ENCODE measurements at regions not wholly inside any gene's neighbourhood (a gene's known extent, or its start where the extent isn't known, plus 50 kb on each side); places are given as distances from the start of the nearest gene placed in this dataset.

- H3K27ac ChIP-seq (ENCODE audit: low read length) = no peak overlapping the region
- H3K27ac Mint-ChIP-seq = no peak overlapping the region
- TF ChIP-seq, protein P1, sequence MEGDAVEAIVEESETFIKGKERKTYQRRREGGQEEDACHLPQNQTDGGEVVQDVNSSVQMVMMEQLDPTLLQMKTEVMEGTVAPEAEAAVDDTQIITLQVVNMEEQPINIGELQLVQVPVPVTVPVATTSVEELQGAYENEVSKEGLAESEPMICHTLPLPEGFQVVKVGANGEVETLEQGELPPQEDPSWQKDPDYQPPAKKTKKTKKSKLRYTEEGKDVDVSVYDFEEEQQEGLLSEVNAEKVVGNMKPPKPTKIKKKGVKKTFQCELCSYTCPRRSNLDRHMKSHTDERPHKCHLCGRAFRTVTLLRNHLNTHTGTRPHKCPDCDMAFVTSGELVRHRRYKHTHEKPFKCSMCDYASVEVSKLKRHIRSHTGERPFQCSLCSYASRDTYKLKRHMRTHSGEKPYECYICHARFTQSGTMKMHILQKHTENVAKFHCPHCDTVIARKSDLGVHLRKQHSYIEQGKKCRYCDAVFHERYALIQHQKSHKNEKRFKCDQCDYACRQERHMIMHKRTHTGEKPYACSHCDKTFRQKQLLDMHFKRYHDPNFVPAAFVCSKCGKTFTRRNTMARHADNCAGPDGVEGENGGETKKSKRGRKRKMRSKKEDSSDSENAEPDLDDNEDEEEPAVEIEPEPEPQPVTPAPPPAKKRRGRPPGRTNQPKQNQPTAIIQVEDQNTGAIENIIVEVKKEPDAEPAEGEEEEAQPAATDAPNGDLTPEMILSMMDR (IDR thresholded peaks at IDR 0.05) = no peak
- no peaks in the 10 kb centered on the region for H3K9me3 ChIP-seq (ENCODE audit: control insufficient read depth, insufficient read depth, low read length)
- no peak overlapping the region for H3K4me3 ChIP-seq (ENCODE audit: low read length)
- WGBS (ENCODE audit: insufficient coverage) = 90% methylated on average over 4 of the region's 5 CpGs
- no peaks in the 10 kb centered on the region for H3K27me3 ChIP-seq (ENCODE audit: control insufficient read depth, insufficient read depth, low read length)
- no peaks in the 10 kb centered on the region for H3K9me3 Mint-ChIP-seq
- H3K4me3 Mint-ChIP-seq = no peak overlapping the region
- no peaks in the 10 kb centered on the region for H3K36me3 ChIP-seq (ENCODE audit: control insufficient read depth, insufficient read depth, low read length)
- DNase-seq (no peak), ATAC-seq (no peak)
- intact Hi-C loops (cut with micrococcal nuclease) = no loop called here
- peaks cover 0 to 2% of the 10 kb centered on the region in 2 donors for H3K27me3 Mint-ChIP-seq (ENCODE audit: low read depth in 2 of 2)
- no peaks in the 10 kb centered on the region for H3K36me3 Mint-ChIP-seq
- H3K4me1 ChIP-seq (ENCODE audit: control insufficient read depth, insufficient read depth, low read length) = no peaks in the 10 kb centered on the region
- no peaks in the 10 kb centered on the region for H3K4me1 Mint-ChIP-seq
Observed at GRCh38 chr11:95358511-95359340, 127.7 kb upstream of the SESN3 start.

DNA sequence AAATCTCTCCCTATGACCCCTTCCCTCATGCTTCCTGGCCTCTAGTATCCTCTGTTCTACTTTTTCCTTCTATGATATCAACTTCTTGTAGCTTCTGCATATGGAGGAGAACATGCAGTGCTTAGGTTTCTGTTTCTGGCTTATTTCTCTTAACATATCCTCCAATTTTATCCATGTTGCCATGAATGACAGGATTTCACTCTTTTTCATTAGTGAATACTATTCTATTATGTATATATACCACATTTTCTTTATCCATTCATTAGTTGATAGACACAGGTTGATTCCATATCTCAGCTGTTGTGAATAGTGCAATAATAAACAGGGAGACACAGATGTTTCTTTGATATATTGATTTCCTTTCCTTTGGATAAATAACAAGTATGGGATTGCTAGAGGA, 123.3 kb upstream of the SESN3 start:
- no peaks in the 10 kb centered on the region for H3K36me3 ChIP-seq (ENCODE audit: control insufficient read depth, insufficient read depth, low read length)
- Mint-ChIP-seq H3K27ac (no peak overlapping the region), H3K9me3 (peaks cover 2 to 3% of the 10 kb centered on the region in 2 donors), H3K27me3 (ENCODE audit: low read depth in 2 of 2) (peaks cover 0 to 7% of the 10 kb centered on the region in 2 donors), H3K4me3 (no peak overlapping the region), H3K4me1 (no peaks in the 10 kb centered on the region), H3K36me3 (no peaks in the 10 kb centered on the region)
- TF ChIP-seq, protein P1 (IDR thresholded peaks at IDR 0.05) = no peak
- no peak overlapping the region for H3K27ac ChIP-seq (ENCODE audit: low read length)
- no peak overlapping the region for H3K4me3 ChIP-seq (ENCODE audit: low read length)
- ATAC-seq (no peak), DNase-seq (no peak)
- no peaks in the 10 kb centered on the region for H3K4me1 ChIP-seq (ENCODE audit: control insufficient read depth, insufficient read depth, low read length)
- no peaks in the 10 kb centered on the region for H3K9me3 ChIP-seq (ENCODE audit: control insufficient read depth, insufficient read depth, low read length)
- intact Hi-C loops (cut with micrococcal nuclease) = no loop called here
- H3K27me3 ChIP-seq (ENCODE audit: control insufficient read depth, insufficient read depth, low read length) = no peaks in the 10 kb centered on the region

- Histone ChIP-seq H3K36me3 (ENCODE audit: control insufficient read depth, insufficient read depth, low read length) (no peaks in the 10 kb centered on the region), H3K4me1 (ENCODE audit: control insufficient read depth, insufficient read depth, low read length) (no peaks in the 10 kb centered on the region), H3K4me3 (ENCODE audit: low read length) (no peak overlapping the region), H3K27me3 (ENCODE audit: control insufficient read depth, insufficient read depth, low read length) (no peaks in the 10 kb centered on the region), H3K9me3 (ENCODE audit: control insufficient read depth, insufficient read depth, low read length) (no peaks in the 10 kb centered on the region), H3K27ac (ENCODE audit: low read length) (no peak overlapping the region)
- intact Hi-C loops (cut with micrococcal nuclease) = no loop called here
- Mint-ChIP-seq H3K4me3 (no peak overlapping the region), H3K27me3 (ENCODE audit: low read depth in 2 of 2) (peaks cover 0 to 10% of the 10 kb centered on the region in 2 donors), H3K27ac (no peak overlapping the region), H3K9me3 (peaks cover 4 to 8% of the 10 kb centered on the region in 2 donors), H3K4me1 (no peaks in the 10 kb centered on the region), H3K36me3 (peaks cover 5% of the 10 kb centered on the region)
- DNase-seq (no peak), ATAC-seq (no peak)
- TF ChIP-seq, protein P1 (IDR thresholded peaks at IDR 0.05) = no peak
Observed at GRCh38 chr11:95353706-95354105, 122.7 kb upstream of the SESN3 start.
